HTR-8/SVneo (cell line): ENCODE measurements at regions not wholly inside any gene's neighbourhood (a gene's known extent, or its start where the extent isn't known, plus 50 kb on each side); places are given as distances from the start of the nearest gene placed in this dataset.
"Not testable (repeated sequence)": the region's sequence is repeated elsewhere in the genome, so short reads cannot be mapped to it uniquely, and the experiment has no call there.

Experiments used
- DNase-seq: peaks from one replicate; pipeline ENCODE4 v3.0.0; 2011; ENCODE audit warnings: low spot score, mixed read lengths; ENCODE audit not compliant: insufficient read length
- FAIRE-seq: peaks from 2 replicates; lab custom pipeline; 2011; peaks lifted over from hg19 to GRCh38; lab: Jason Lieb, UNC

GRCh38 chr7:110375068-110375467, 715.9 kb upstream of the LRRN3 start:
- DNase-seq (no peak), FAIRE-seq (no peak)

- DNase-seq (no peak), FAIRE-seq (no peak)
Observed at GRCh38 chr7:110382736-110383135, 708.2 kb upstream of the LRRN3 start.

- no peak for FAIRE-seq
- no peak for DNase-seq
Observed at GRCh38 chr7:110386006-110386405, 704.9 kb upstream of the LRRN3 start.

DNA sequence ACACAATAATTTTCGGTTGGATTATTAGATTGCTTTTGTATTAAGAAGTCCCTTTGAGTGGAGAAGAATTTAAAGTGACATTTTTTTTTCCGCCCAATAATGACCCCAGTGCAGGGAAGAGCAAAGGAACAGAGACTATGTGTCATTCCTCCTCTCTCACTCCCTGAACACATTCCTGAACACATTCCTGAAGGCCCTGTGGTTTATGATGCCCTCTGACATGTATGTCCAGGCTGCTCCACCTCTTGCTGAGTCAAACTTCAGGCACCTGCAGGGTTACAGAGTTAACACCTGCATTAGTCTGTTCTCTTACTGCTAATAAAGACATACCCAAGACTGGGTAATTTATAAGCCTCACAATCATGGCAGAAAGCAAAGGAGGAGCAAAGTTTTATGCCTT, 704.0 kb upstream of the LRRN3 start:
- DNase-seq (peak; percentile 0), FAIRE-seq (no peak)

GRCh38 chr7:110387689-110388088, 703.2 kb upstream of the LRRN3 start:
- no peak for DNase-seq
- no peak for FAIRE-seq

GRCh38 chr7:110388457-110388856, 702.5 kb upstream of the LRRN3 start:
- no peak for FAIRE-seq
- DNase-seq: no peak

GRCh38 chr7:110396021-110396420, 694.9 kb upstream of the LRRN3 start:
- no peak for DNase-seq
- no peak for FAIRE-seq

DNA sequence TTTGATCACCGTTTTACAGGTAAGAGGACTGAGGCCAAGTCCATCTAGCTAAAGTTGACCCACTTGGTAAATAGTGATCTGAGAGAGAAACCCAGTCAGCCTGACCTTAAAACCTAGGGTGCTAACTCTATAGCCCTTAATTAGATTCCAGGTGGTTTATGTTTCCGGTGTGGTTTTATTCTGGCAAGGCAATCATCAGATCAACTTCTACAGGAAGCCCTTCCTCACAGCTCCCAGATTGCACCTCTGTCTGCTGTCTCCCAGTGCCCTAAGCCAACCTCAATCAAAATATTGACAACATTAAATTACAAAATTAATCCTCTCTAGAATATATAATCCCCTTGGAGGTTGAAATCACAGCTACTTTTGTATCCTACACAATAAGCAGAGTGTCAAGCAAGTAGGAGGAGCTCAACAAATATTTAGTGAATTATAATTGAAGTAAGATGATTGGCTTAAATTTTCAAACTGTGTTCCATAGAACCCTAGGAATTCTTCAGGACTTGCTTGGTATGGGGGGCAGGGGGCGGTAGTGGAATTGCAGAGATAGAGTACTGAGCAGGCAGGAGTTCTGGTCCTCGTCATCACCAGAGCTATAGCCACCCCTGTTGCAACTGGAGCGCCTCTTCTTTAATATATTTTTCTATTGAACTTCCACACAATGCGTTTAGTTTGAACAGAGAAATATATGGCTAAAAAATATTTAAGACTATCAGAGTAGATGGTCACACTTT, 692.8 kb upstream of the LRRN3 start:
- DNase-seq (no peak), FAIRE-seq (no peak)

DNA sequence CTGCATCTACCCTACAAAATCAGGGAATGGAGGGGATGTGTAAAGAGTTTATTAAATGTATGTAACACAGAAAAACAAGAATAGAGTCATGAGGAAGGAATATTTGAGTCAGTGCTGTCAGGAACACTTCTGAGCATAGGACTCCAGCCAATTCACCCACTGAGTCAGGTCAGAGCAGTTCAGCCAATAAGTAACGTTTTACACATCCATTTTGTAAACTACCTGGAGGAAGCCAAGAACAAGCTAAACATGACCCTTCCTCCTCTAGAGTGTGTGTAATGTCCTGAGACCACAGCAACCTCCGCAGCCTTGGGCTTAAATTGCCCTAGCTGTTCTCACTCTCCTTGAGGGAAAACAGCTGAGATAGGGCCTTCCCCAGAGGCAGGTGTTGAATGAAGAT, 691.5 kb upstream of the LRRN3 start:
- FAIRE-seq (no peak), DNase-seq (no peak)

DNA sequence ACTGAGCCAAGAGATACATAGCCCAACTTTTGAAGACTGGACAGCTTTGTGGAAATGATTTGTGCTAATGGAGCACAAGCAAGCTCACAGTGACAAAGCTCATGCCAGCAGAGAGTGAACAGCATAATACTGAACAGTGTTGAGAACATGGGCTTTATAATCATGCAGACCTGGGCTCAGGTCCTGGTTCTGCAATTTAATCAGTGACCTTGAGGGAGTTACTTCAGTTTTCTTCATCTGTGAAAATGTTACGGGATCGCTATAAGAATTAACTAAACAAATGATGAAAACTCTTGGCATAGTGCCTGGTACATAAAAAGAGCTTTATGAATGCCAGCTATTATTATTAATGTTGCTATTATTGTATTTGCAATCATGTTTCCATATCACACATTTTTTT, 690.5 kb upstream of the LRRN3 start:
- no peak for FAIRE-seq
- no peak for DNase-seq

GRCh38 chr7:110407242-110407641, 683.7 kb upstream of the LRRN3 start:
- FAIRE-seq (no peak), DNase-seq (no peak)

DNA sequence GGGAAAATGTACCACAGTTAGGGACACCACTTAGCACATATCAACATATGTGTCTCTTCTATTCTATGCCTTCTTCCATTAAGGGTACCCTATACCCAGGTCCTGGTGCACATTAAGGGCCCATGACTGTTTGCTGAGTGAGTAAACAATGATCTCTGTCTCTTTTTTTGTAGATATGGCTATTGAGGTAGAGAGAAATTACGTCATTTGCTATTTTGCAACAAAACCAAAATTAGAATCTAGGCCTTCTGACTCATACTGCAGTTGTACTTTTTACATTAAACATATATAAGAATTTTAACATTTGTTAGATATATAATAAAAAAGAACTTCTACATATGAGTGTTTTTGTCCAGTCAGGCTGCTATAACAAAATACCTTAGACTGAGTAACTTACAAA, 683.2 kb upstream of the LRRN3 start:
- FAIRE-seq (no peak), DNase-seq (no peak)

- no peak for FAIRE-seq
- no peak for DNase-seq
Observed at GRCh38 chr7:110412614-110413013, 678.3 kb upstream of the LRRN3 start.

- no peak for FAIRE-seq
- no peak for DNase-seq
Observed at GRCh38 chr7:110413038-110413437, 677.9 kb upstream of the LRRN3 start.

- DNase-seq (no peak), FAIRE-seq (no peak)
Observed at GRCh38 chr7:110417611-110418010, 673.3 kb upstream of the LRRN3 start.

GRCh38 chr7:110418659-110419280, 672.2 kb upstream of the LRRN3 start:
- DNase-seq: no peak
- no peak for FAIRE-seq

GRCh38 chr7:110420788-110421187, 670.1 kb upstream of the LRRN3 start:
- DNase-seq (no peak), FAIRE-seq (no peak)

GRCh38 chr7:110421490-110422241, 669.3 kb upstream of the LRRN3 start:
- DNase-seq (no peak), FAIRE-seq (no peak)

DNA sequence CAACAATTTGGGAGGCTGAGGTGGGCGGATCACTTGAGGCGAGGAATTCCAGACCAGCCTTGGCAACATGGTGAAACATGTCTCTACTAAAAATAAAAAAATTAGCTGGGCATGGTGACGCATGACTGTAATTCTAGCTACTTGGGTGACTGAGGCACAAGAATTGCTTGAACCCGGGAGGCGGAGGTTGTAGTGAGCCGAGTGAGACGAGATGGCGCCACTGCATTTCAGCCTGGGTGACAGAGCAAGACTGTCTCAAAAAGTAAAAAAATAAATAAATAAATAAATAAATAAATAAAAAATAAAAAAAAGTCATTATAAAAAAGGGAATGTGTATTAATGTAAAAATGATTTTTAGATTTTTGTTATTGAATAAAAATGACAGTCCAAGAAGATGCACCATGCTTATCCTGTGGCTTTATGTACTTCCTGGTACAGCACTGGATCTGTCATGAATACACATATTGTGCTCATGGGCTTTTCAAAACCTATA, 658.8 kb upstream of the LRRN3 start:
- FAIRE-seq (no peak), DNase-seq (no peak)

DNA sequence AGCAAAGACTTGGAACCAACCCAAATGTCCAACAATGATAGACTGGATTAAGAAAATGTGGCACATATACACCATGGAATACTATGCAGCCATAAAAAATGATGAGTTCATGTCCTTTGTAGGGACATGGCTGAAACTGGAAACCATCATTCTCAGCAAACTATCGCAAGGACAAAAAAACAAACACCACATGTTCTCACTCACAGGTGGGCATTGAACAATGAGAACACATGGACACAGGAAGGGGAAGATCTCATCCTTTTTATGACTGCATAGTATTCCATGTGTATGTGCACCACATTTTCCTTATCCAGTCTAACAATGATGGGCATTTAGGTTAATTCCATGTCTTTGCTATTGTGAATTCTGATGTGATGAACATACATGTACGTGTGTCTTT, 652.0 kb upstream of the LRRN3 start:
- not testable (repeated sequence) for DNase-seq, FAIRE-seq

GRCh38 chr7:110442381-110442837, 648.5 kb upstream of the LRRN3 start:
- DNase-seq (peak; percentile 1), FAIRE-seq (no peak)
